ENCODE measurements at regions not wholly inside any gene's neighbourhood (a gene's known extent, or its start where the extent isn't known, plus 50 kb on each side); places are given as distances from the start of the nearest gene placed in this dataset.

DNA sequence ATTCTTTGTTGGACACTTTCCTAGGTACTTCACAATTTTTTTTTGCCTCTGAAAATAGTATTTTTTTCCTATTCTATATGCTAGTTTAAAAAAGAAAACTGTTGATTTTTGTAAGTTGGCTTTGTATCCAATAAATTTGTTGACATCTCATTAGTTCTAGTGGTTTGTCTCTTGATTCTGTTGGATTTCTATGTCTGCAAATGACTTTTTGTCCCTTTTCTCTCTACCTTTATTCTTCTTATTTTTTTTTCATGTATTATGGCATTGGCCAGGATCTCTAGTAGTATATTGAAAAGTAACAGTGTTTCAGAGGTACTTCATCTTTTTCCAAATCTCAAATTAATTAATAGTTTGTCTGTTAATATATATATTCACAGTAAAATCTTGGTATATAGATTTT lies 59.1 kb upstream of the TSPAN11 start:
- H3K4me3 Mint-ChIP-seq: no peak overlapping the region
- no peaks in the 10 kb centered on the region for H3K23me2 ChIP-seq (ENCODE audit: insufficient read length, low read depth, low read length, poor library complexity, severe bottlenecking)
- H3K23ac ChIP-seq (ENCODE audit: insufficient read length, low read depth, low read length): no peak overlapping the region
- H2BK20ac ChIP-seq (ENCODE audit: low read depth, low read length, poor library complexity, severe bottlenecking): no peak overlapping the region
- no peak overlapping the region for H3K9ac ChIP-seq (ENCODE audit: extremely low read depth, insufficient read length, low read length)
- peaks cover 4% of the 10 kb centered on the region for H3K4me1 ChIP-seq (ENCODE audit: insufficient read depth, low read length)
- no peak overlapping the region for H3K18ac ChIP-seq (ENCODE audit: insufficient read length, low read depth, low read length)
- no peaks in the 10 kb centered on the region for H4K20me1 ChIP-seq (ENCODE audit: control insufficient read depth, insufficient read depth, insufficient read length)
- TF ChIP-seq, protein P1, sequence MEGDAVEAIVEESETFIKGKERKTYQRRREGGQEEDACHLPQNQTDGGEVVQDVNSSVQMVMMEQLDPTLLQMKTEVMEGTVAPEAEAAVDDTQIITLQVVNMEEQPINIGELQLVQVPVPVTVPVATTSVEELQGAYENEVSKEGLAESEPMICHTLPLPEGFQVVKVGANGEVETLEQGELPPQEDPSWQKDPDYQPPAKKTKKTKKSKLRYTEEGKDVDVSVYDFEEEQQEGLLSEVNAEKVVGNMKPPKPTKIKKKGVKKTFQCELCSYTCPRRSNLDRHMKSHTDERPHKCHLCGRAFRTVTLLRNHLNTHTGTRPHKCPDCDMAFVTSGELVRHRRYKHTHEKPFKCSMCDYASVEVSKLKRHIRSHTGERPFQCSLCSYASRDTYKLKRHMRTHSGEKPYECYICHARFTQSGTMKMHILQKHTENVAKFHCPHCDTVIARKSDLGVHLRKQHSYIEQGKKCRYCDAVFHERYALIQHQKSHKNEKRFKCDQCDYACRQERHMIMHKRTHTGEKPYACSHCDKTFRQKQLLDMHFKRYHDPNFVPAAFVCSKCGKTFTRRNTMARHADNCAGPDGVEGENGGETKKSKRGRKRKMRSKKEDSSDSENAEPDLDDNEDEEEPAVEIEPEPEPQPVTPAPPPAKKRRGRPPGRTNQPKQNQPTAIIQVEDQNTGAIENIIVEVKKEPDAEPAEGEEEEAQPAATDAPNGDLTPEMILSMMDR (conservative IDR thresholded peaks at IDR 0.05): no peak
- no peak overlapping the region for H2AK5ac ChIP-seq (ENCODE audit: insufficient read length, low read length)
- H3K9me3 ChIP-seq (ENCODE audit: control insufficient read depth, low read depth, low read length): no peaks in the 10 kb centered on the region
- no peak overlapping the region for H2AFZ ChIP-seq (ENCODE audit: low read length)
- H3K27ac Mint-ChIP-seq: no peak overlapping the region
- no peak overlapping the region for H3K4ac ChIP-seq (ENCODE audit: low read depth, low read length)
- H3K79me1 ChIP-seq (ENCODE audit: insufficient read depth, low read depth, low read length, poor library complexity, severe bottlenecking): no peaks in the 10 kb centered on the region
- peaks cover 22 to 23% of the 10 kb centered on the region in 2 experiments for H3K9me3 Mint-ChIP-seq
- H4K91ac ChIP-seq (ENCODE audit: insufficient read length, low read depth, low read length): no peak overlapping the region
- DNase-seq: no peak
- H3K4me1 Mint-ChIP-seq: peaks cover 2 to 9% of the 10 kb centered on the region in 2 experiments; a peak in 2 of 4 replicates
- no peak overlapping the region for H2BK5ac ChIP-seq (ENCODE audit: insufficient read length, low read length)
- no peak overlapping the region for H3K4me2 ChIP-seq (ENCODE audit: insufficient read depth, insufficient read length, low read length)
- no peak overlapping the region for H3K56ac ChIP-seq (ENCODE audit: insufficient read length, low read depth, low read length)
- H3K14ac ChIP-seq (ENCODE audit: insufficient read depth, low read length): no peak overlapping the region
- peaks cover 0 to 11% (median 2%) of the 10 kb centered on the region in 3 experiments; a peak in 4 of 7 replicates for H3K36me3 Mint-ChIP-seq (ENCODE audit: insufficient read depth in 1 of 3, low read depth in 3 of 3)
- no peak overlapping the region for H2BK120ac ChIP-seq (ENCODE audit: low read depth, low read length, poor library complexity, severe bottlenecking)
- H3K27me3 ChIP-seq (ENCODE audit: insufficient read depth, low read length): no peaks in the 10 kb centered on the region
- H3K27ac ChIP-seq (ENCODE audit: insufficient read length, low read depth, low read length): no peak overlapping the region
- no peak overlapping the region for H3T11ph ChIP-seq (ENCODE audit: low read length)
- H3K27me3 Mint-ChIP-seq (ENCODE audit: low read depth): peaks cover 7% of the 10 kb centered on the region; the same call in 1 of the 2 replicates
- H4K5ac ChIP-seq (ENCODE audit: insufficient read length, low read depth, low read length): no peak overlapping the region
- no peak overlapping the region for H4K8ac ChIP-seq (replicated peaks; ENCODE audit: insufficient read length, low read depth, low read length)
- no peak overlapping the region for H2BK12ac ChIP-seq (ENCODE audit: insufficient read length, low read depth, low read length)
- H3K79me2 ChIP-seq (ENCODE audit: insufficient read depth, low read length): no peaks in the 10 kb centered on the region
- no peak overlapping the region for H2BK15ac ChIP-seq (ENCODE audit: low read depth, low read length)
